Coronary artery (tissue), 2 donors: ENCODE measurements at regions not wholly inside any gene's neighbourhood (a gene's known extent, or its start where the extent isn't known, plus 50 kb on each side); places are given as distances from the start of the nearest gene placed in this dataset.

ENCODE experiments used
- DNase-seq: peaks from one replicate; pipeline ENCODE4 v3.0.0-alpha.2; 2017; ENCODE audit warnings: low spot score
- H3K27ac ChIP-seq, 2 donors: fragments of 200-600 bp; sonication (generic); one replicate each; pipeline ENCODE4 v1.5.1; 2016 to 2019
- H3K4me3 ChIP-seq: fragments of 200-600 bp; sonication (generic); 2 replicates; pipeline ENCODE4 v1.5.1; 2016; ENCODE audit warnings: mild to moderate bottlenecking, moderate library complexity
- TF ChIP-seq, protein P1 (sequence below): fragments of 200-600 bp; sonication (generic); IDR thresholded peaks from one replicate; pipeline ENCODE4 v1.5.1; 2019; ENCODE audit warnings: antibody characterized with exemption

DNA sequence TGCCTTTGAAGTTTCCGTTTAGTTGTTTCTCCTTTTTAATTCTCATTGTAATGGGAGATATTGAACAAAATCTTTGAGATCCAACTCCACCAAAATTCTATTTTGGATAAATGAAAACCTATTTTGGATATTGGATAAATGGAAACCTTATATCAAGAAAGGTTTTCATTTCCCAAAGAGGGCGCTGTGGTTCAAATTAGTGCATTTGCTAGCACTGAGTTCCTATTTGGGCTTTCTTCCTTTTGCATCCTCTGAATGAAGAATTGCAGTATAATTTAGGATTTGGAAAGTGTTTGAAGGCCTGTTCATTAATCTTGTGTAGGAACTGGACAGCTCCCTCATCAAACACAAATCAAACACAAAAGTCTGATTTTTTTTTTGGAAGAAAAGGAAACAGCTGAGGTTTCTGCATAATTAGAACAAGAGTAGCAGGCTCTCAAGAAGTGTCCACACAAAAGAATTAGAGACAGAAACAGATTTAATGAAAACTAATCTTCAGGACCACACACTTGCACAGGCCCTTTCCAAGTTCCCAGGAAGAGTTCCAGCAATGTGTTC lies 80.8 kb upstream of the KLF14 start:
- TF ChIP-seq, protein P1, sequence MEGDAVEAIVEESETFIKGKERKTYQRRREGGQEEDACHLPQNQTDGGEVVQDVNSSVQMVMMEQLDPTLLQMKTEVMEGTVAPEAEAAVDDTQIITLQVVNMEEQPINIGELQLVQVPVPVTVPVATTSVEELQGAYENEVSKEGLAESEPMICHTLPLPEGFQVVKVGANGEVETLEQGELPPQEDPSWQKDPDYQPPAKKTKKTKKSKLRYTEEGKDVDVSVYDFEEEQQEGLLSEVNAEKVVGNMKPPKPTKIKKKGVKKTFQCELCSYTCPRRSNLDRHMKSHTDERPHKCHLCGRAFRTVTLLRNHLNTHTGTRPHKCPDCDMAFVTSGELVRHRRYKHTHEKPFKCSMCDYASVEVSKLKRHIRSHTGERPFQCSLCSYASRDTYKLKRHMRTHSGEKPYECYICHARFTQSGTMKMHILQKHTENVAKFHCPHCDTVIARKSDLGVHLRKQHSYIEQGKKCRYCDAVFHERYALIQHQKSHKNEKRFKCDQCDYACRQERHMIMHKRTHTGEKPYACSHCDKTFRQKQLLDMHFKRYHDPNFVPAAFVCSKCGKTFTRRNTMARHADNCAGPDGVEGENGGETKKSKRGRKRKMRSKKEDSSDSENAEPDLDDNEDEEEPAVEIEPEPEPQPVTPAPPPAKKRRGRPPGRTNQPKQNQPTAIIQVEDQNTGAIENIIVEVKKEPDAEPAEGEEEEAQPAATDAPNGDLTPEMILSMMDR = no peak
- no peak for DNase-seq

DNA sequence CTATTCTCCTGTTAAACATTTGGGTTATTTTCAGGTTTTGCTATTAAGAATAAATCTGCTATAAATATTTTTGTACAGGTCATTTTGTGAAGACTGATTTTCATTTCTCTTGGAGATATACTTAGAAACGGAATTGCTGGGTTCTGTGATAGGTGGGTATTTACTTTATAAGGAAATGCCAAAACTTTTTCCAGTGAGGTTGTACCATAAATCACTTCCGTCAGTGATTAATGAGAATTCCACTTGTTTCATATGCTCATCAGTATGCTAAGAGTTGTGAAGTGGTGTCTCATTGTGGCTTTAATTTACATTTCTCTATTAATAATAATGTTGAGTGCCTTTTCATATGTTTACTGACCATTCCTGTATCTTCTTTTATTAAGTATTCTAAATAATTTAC lies 84.0 kb upstream of the KLF14 start:
- Histone ChIP-seq H3K4me3 (no peak overlapping the region), H3K27ac (no peak overlapping the region)
- DNase-seq = no peak
- TF ChIP-seq, protein P1 = no peak

More for the DNA sequence above, 80.8 kb upstream of the KLF14 start:
- Histone ChIP-seq H3K4me3 (no peak overlapping the region), H3K27ac (no peak overlapping the region)

DNA sequence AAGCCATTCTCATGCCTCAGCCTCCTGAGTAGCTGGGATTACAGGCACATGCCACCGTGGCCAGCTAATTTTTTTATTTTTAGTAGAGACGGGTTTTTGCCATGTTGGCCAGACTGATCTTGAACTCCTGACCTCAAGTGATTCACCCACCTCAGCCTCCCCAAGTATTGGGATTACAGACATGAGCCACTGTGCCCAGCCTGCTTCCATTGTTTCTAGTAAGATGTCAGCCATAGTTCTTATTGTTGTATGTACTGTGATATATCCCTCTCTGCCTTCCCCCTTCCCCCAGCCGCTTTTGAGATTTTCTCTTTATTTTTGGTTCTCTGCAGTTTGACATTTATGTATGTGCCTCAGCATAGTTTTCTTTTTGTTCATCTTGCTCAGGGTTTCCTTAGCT lies 87.9 kb upstream of the KLF14 start:
- Histone ChIP-seq H3K4me3 (no peak overlapping the region), H3K27ac (no peak overlapping the region)
- TF ChIP-seq, protein P1 = no peak
- DNase-seq = no peak

DNA sequence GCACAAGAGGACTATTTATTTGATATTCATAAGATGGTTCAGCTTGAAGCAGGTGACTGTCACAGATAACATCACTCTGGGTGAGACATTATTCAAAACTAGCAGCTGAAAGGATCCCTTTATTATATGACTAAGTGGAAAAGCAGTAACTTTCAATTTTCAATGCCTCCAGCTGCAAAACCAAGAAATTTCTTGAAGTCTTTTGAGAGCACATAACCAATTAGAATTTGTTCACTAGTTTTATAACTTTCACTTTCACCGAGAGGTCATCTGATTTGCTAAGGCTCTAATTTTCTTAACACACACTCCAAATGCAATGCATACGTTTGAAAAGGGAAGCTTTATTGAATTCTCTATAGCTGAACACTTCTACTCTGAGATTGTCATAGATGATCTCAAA lies 88.6 kb upstream of the KLF14 start:
- no peak for DNase-seq
- TF ChIP-seq, protein P1 = no peak
- Histone ChIP-seq H3K4me3 (no peak overlapping the region), H3K27ac (no peak overlapping the region)

DNA sequence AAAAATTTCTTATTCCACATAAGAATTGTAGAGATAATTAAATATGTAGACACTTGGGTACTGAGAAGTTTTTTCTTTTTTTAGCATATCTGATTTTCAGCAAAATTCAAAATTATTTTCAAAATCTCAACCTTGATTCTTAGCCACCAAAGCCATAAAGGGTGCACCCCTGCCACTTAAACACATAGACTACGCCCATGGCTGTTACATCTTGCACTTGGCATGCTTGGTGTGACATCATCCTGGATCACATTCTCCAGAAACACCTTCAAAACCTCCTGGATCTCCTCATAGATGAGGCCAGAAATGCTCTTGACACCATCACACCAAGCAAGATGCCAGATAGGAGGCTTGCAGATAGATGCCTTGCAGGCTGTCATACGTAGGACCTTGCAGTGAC lies 89.1 kb upstream of the KLF14 start:
- no peak for DNase-seq
- Histone ChIP-seq H3K27ac (no peak overlapping the region), H3K4me3 (no peak overlapping the region)
- TF ChIP-seq, protein P1 = no peak

DNA sequence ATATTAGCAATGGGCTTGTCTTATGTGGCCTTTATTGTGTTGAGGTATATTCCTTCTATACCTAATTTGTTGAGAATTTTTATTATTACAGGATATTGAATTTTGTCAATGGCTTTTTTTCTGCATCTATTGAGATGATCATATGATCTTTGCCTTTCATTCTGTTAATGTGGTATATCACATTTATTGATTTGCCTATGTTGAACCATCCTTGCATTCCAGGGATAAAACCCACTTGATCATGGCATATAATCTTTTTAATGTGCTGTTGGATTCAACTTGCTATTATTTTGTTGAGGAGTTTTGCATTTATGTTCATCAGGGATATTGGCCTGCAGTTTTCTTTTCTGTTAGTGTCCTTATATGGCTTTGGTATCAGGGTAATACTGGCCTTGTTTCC lies 91.8 kb upstream of the KLF14 start:
- H3K27ac ChIP-seq = no peak overlapping the region
- no peak for DNase-seq
- TF ChIP-seq, protein P1 = no peak
- H3K4me3 ChIP-seq = no peak overlapping the region

DNA sequence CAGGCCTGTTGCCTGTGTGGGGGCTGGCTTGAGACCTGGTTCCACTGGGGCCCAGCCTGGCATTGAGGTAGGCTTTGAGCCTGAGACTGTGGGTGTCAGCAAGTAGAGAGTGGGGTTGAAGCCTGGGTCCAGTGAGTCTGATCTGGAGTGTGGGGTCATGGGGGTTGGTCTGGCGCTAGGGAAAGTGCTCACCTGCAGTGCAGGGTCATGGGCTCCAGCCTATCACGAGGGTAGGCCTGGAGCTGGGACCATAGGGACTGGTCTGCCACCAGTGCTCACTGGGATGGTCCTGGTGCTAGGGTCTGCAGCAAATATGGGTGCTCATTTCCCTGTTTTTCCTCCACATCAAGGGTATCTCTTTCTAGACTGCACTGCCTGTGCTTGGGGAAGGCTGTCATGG lies 95.4 kb upstream of the KLF14 start:
- TF ChIP-seq, protein P1 = no peak
- no peak for DNase-seq
- no peak overlapping the region for H3K27ac ChIP-seq
- no peak overlapping the region for H3K4me3 ChIP-seq
